ENCODE measurements at regions not wholly inside any gene's neighbourhood (a gene's known extent, or its start where the extent isn't known, plus 50 kb on each side); places are given as distances from the start of the nearest gene placed in this dataset.

- TF ChIP-seq, protein P1, sequence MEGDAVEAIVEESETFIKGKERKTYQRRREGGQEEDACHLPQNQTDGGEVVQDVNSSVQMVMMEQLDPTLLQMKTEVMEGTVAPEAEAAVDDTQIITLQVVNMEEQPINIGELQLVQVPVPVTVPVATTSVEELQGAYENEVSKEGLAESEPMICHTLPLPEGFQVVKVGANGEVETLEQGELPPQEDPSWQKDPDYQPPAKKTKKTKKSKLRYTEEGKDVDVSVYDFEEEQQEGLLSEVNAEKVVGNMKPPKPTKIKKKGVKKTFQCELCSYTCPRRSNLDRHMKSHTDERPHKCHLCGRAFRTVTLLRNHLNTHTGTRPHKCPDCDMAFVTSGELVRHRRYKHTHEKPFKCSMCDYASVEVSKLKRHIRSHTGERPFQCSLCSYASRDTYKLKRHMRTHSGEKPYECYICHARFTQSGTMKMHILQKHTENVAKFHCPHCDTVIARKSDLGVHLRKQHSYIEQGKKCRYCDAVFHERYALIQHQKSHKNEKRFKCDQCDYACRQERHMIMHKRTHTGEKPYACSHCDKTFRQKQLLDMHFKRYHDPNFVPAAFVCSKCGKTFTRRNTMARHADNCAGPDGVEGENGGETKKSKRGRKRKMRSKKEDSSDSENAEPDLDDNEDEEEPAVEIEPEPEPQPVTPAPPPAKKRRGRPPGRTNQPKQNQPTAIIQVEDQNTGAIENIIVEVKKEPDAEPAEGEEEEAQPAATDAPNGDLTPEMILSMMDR (IDR thresholded peaks at IDR 0.05) = peak; percentile 51 to 63 (median 56)
- no peak for TF ChIP-seq POLR2A (IDR thresholded peaks at IDR 0.05)
- Histone ChIP-seq H3K36me3 (no peaks in the 10 kb centered on the region), H3K27me3 (no peaks in the 10 kb centered on the region), H3K4me1 (peaks cover 0 to 16% (median 0%) of the 10 kb centered on the region in 4 donors), H3K4me3 (no peak overlapping the region), H3K9me3 (no peaks in the 10 kb centered on the region), H3K27ac (peak overlapping the region in 2 of 3 donors; percentile 29 to 50)
- WGBS (ENCODE audit: insufficient coverage, low coverage, low lambda C conversion rate, missing lambda C conversion rate) = 20% methylated on average over 3 of the region's 4 CpGs
- intact Hi-C loops (cut with DNase I) = no loop called here
- ATAC-seq (peak; percentile 70 to 79 (median 73)), DNase-seq (no peak)
These were observed 68.3 kb upstream of the NEK7 start for GRCh38 chr1:198088360-198089071.

DNA sequence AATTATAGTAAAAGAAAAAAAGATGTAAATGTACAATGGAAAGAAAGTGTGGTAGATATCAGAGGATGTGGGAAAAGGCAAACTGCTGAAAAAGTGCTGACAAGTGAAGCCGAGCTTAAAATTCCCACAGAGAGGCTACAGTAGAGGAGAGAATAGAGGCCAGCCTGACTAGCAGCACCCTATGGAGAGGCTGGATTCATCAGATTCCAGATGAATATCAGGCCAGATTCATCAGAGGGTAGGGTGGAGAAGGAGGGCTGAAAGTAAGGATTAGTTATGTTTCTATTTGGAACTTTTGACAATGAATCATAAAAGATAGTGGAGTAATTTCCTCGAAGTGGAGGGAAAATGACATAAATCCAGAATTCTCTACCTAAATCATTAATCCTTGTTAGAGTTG lies 60.4 kb upstream of the NEK7 start:
- intact Hi-C loops (cut with DNase I) = no loop called here

GRCh38 chr1:198099755-198100154 lies 57.0 kb upstream of the NEK7 start:
- Histone ChIP-seq H3K27ac (no peak overlapping the region), H3K27me3 (no peaks in the 10 kb centered on the region), H3K36me3 (no peaks in the 10 kb centered on the region), H3K9me3 (no peaks in the 10 kb centered on the region), H3K4me1 (no peaks in the 10 kb centered on the region), H3K4me3 (no peak overlapping the region)
- ATAC-seq = no peak
- TF ChIP-seq, protein P1 (IDR thresholded peaks at IDR 0.05) = no peak
- intact Hi-C loops (cut with DNase I) = no loop called here
- DNase-seq = no peak

More for the DNA sequence above, 60.4 kb upstream of the NEK7 start:
- no peaks in the 10 kb centered on the region for H3K9me3 ChIP-seq
- no peaks in the 10 kb centered on the region for H3K4me1 ChIP-seq
- H3K27ac ChIP-seq = no peak overlapping the region
- no peaks in the 10 kb centered on the region for H3K27me3 ChIP-seq
- ATAC-seq (no peak), DNase-seq (no peak)
- no peaks in the 10 kb centered on the region for H3K36me3 ChIP-seq
- H3K4me3 ChIP-seq = no peak overlapping the region
- 80% methylated on average over 2 of the region's 2 CpGs for WGBS (ENCODE audit: insufficient coverage, low coverage, low lambda C conversion rate, missing lambda C conversion rate)
- no peak for TF ChIP-seq POLR2A (IDR thresholded peaks at IDR 0.05)
- TF ChIP-seq, protein P1 (IDR thresholded peaks at IDR 0.05) = no peak

DNA sequence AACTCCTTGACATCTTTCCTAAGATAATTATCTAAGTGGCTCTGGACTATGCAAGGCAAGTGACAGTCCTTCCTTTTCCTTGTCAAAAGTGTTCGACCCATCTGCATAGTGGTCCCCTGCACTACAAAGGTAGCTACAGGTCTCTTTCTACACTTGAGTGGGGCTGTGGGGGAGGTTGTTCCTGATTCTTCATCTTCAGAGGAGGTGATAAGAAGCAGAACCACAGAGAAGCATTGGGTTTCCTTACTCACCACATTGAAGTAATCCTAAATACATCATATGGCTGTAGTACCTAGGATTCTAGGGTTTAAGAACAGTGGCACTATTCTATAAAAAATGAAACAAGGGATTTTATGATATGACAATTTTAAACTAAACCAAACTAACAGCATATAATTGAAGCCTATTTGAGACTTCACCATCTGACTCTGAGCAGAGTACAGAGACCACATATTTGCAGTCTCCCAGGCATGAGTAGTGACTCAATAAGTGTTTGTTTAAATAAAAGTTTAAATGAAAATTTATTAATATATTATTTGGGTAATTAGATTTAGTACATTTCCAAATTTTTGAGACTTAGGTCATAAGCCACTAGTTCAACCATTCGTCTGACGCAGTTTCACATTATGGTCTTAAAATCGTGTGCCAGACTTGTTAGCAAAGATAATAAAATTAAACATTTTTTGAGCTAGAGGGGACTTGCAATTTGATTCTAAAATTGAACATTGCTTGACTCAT lies 54.9 kb upstream of the NEK7 start:
- no peak for ATAC-seq
- DNase-seq = no peak
- Histone ChIP-seq H3K36me3 (no peaks in the 10 kb centered on the region), H3K4me1 (no peaks in the 10 kb centered on the region), H3K27me3 (no peaks in the 10 kb centered on the region), H3K9me3 (no peaks in the 10 kb centered on the region), H3K4me3 (no peak overlapping the region), H3K27ac (no peak overlapping the region)
- no peak for TF ChIP-seq POLR2A (IDR thresholded peaks at IDR 0.05)
- TF ChIP-seq, protein P1 (IDR thresholded peaks at IDR 0.05) = no peak
- 59% methylated on average over 4 of the region's 4 CpGs for WGBS (ENCODE audit: insufficient coverage, low coverage, low lambda C conversion rate, missing lambda C conversion rate)
- intact Hi-C loops (cut with DNase I) = no loop called here
